DND-41 (cell line): ENCODE measurements at regions not wholly inside any gene's neighbourhood (a gene's known extent, or its start where the extent isn't known, plus 50 kb on each side); places are given as distances from the start of the nearest gene placed in this dataset.
A peak's percentile ranks its signal among the peaks of the same experiment; 100 is the strongest.

Source experiments
- ATAC-seq: fragments of 200-7000 bp; cut with Tn5 transposase; 3 replicates; pipeline ENCODE4 v1.9.1; 2021; ENCODE audit warnings: low read depth; ENCODE audit not compliant: insufficient read depth
- DNase-seq: peaks from one replicate; pipeline ENCODE4 v3.0.0-alpha.2; 2020
- H2AFZ ChIP-seq: 2 replicates; pipeline ENCODE4 v1.6.0; 2012; ENCODE audit warnings: low read depth, low read length
- H3K27ac ChIP-seq: 2 replicates; pipeline ENCODE4 v1.5.1; 2012; ENCODE audit warnings: low read length, inconsistent platforms
- H3K27me3 ChIP-seq: fragments of 200-600 bp; sonication (generic); 2 replicates; pipeline ENCODE4 v1.6.0; 2012; ENCODE audit warnings: low read length, mild to moderate bottlenecking, inconsistent platforms; ENCODE audit not compliant: insufficient read depth, poor library complexity
- H3K36me3 ChIP-seq: 2 replicates; pipeline ENCODE4 v1.5.1; 2012; ENCODE audit warnings: low read length, inconsistent platforms; ENCODE audit not compliant: insufficient read depth
- H3K4me1 ChIP-seq: 2 replicates; pipeline ENCODE4 v1.5.1; 2012; ENCODE audit warnings: mild to moderate bottlenecking, low read length; ENCODE audit not compliant: insufficient read depth
- H3K4me2 ChIP-seq: 2 replicates; pipeline ENCODE4 v1.6.0; 2012; ENCODE audit warnings: mild to moderate bottlenecking, moderate library complexity, low read length, inconsistent platforms; ENCODE audit not compliant: insufficient read depth
- H3K4me3 ChIP-seq, 2 experiments: fragments of 200-600 bp in 1 of 2; shearing (Covaris generic) in 1 of 2; 2 replicates each; pipeline ENCODE4 v1.5.1; 2012 to 2016; ENCODE audit warnings: inconsistent platforms in 2 of 2, low read length in 2 of 2, mild to moderate bottlenecking in 2 of 2, low read depth in 1 of 2, moderate library complexity in 1 of 2
- H3K79me2 ChIP-seq: 2 replicates; pipeline ENCODE4 v1.6.0; 2012; ENCODE audit warnings: low read length, inconsistent platforms; ENCODE audit not compliant: insufficient read depth
- H3K9ac ChIP-seq: 2 replicates; pipeline ENCODE4 v1.6.0; 2012; ENCODE audit warnings: low read depth, mild to moderate bottlenecking, inconsistent platforms, low read length, moderate library complexity
- H3K9me3 ChIP-seq: 2 replicates; pipeline ENCODE4 v1.5.1; 2012; ENCODE audit warnings: low read length, moderate library complexity, mild to moderate bottlenecking, inconsistent platforms; ENCODE audit not compliant: insufficient read depth, severe bottlenecking
- H4K20me1 ChIP-seq: 2 replicates; pipeline ENCODE4 v1.6.0; 2012; ENCODE audit warnings: low read length; ENCODE audit not compliant: insufficient read depth
- CTCF ChIP-seq: IDR thresholded peaks from 2 replicates; pipeline ENCODE4 v1.5.1; 2012; ENCODE audit warnings: borderline replicate concordance, low read length, moderate library complexity, mild to moderate bottlenecking; ENCODE audit not compliant: poor library complexity, severe bottlenecking; ENCODE audit errors: extremely low read depth
- EZH2 ChIP-seq: IDR thresholded peaks from 3 replicates; pipeline ENCODE4 v1.6.1; 2012; ENCODE audit warnings: borderline replicate concordance, low read depth, mild to moderate bottlenecking, moderate library complexity, low read length, inconsistent platforms; ENCODE audit not compliant: severe bottlenecking

GRCh38 chr5:111854186-111854585, 97.2 kb upstream of the NREP start:
- Histone ChIP-seq H3K9ac (peak overlapping the region; percentile 48), H3K27me3 (no peaks in the 10 kb centered on the region), H3K9me3 (no peaks in the 10 kb centered on the region), H3K36me3 (no peaks in the 10 kb centered on the region), H3K4me3 (peak overlapping the region in 1 of 2 experiments; percentile 21; a peak in 1 of 4 replicates), H3K79me2 (no peaks in the 10 kb centered on the region), H2AFZ (peak overlapping the region; percentile 57), H3K27ac (peak overlapping the region; percentile 89), H3K4me2 (peak overlapping the region; percentile 54), H3K4me1 (peaks cover 39% of the 10 kb centered on the region), H4K20me1 (no peaks in the 10 kb centered on the region)
- peak; percentile 19 for DNase-seq
- peak; percentile 50 for ATAC-seq
- TF ChIP-seq CTCF (no peak), EZH2 (no peak)

GRCh38 chr5:111853748-111854147, 96.8 kb upstream of the NREP start:
- DNase-seq (peak; percentile 72), ATAC-seq (peak; percentile 93)
- Histone ChIP-seq H3K4me1 (peaks cover 39% of the 10 kb centered on the region), H3K27me3 (no peaks in the 10 kb centered on the region), H3K9ac (peak overlapping the region; percentile 48), H3K79me2 (no peaks in the 10 kb centered on the region), H4K20me1 (no peaks in the 10 kb centered on the region), H3K4me2 (peak overlapping the region; percentile 54), H2AFZ (peak overlapping the region; percentile 57), H3K9me3 (no peaks in the 10 kb centered on the region), H3K36me3 (no peaks in the 10 kb centered on the region), H3K4me3 (peak overlapping the region in 1 of 2 experiments; percentile 21; a peak in 1 of 4 replicates), H3K27ac (peak overlapping the region; percentile 89)
- TF ChIP-seq EZH2 (no peak), CTCF (no peak)

- no peak overlapping the region for H3K4me2 ChIP-seq
- no peaks in the 10 kb centered on the region for H4K20me1 ChIP-seq
- H3K27me3 ChIP-seq = no peaks in the 10 kb centered on the region
- DNase-seq = no peak
- TF ChIP-seq EZH2 (no peak), CTCF (no peak)
- H3K4me1 ChIP-seq = peaks cover 39% of the 10 kb centered on the region
- no peaks in the 10 kb centered on the region for H3K9me3 ChIP-seq
- no peak overlapping the region for H3K27ac ChIP-seq
- H3K4me3 ChIP-seq = no peak overlapping the region
- no peaks in the 10 kb centered on the region for H3K36me3 ChIP-seq
- no peaks in the 10 kb centered on the region for H3K79me2 ChIP-seq
- ATAC-seq = no peak
- no peak overlapping the region for H2AFZ ChIP-seq
- no peak overlapping the region for H3K9ac ChIP-seq
Observed at GRCh38 chr5:111851631-111852548, 94.9 kb upstream of the NREP start.
